ENCODE measurements at regions not wholly inside any gene's neighbourhood (a gene's known extent, or its start where the extent isn't known, plus 50 kb on each side); places are given as distances from the start of the nearest gene placed in this dataset.

- no peak overlapping the region for H3K4me3 ChIP-seq (ENCODE audit: control insufficient read depth, low read depth, low read length)
- no peak for TF ChIP-seq CTCF (IDR thresholded peaks at IDR 0.05; ENCODE audit: control insufficient read depth, insufficient read depth, low read depth, low read length, missing control alignments)
- DNase-seq (ENCODE audit: low read depth): no peak
These were observed 139.5 kb downstream of the DAD1 start for GRCh38 chr14:22449600-22449905.

- no peak overlapping the region for H3K4me3 ChIP-seq (ENCODE audit: control insufficient read depth, low read depth, low read length)
- no peak for TF ChIP-seq CTCF (IDR thresholded peaks at IDR 0.05; ENCODE audit: control insufficient read depth, insufficient read depth, low read depth, low read length, missing control alignments)
These were observed 140.0 kb downstream of the DAD1 start for GRCh38 chr14:22448905-22449599.

GRCh38 chr14:22448035-22448904, 140.8 kb downstream of the DAD1 start:
- DNase-seq (ENCODE audit: low read depth): no peak

More at GRCh38 chr14:22448905-22449599, 140.0 kb downstream of the DAD1 start:
- DNase-seq (ENCODE audit: low read depth): no peak

GRCh38 chr14:22438742-22439141, 150.3 kb downstream of the DAD1 start:
- no peak for DNase-seq (ENCODE audit: low read depth)
- TF ChIP-seq CTCF (IDR thresholded peaks at IDR 0.05; ENCODE audit: control insufficient read depth, insufficient read depth, low read depth, low read length, missing control alignments): no peak
- H3K4me3 ChIP-seq (ENCODE audit: control insufficient read depth, low read depth, low read length): no peak overlapping the region

More at GRCh38 chr14:22448035-22448904, 140.8 kb downstream of the DAD1 start:
- no peak overlapping the region for H3K4me3 ChIP-seq (ENCODE audit: control insufficient read depth, low read depth, low read length)
- no peak for TF ChIP-seq CTCF (IDR thresholded peaks at IDR 0.05; ENCODE audit: control insufficient read depth, insufficient read depth, low read depth, low read length, missing control alignments)

- DNase-seq (ENCODE audit: low read depth): no peak
- H3K4me3 ChIP-seq (ENCODE audit: control insufficient read depth, low read depth, low read length): no peak overlapping the region
- TF ChIP-seq CTCF (IDR thresholded peaks at IDR 0.05; ENCODE audit: control insufficient read depth, insufficient read depth, low read depth, low read length, missing control alignments): no peak
These were observed 154.0 kb downstream of the DAD1 start for GRCh38 chr14:22434901-22435550.

- TF ChIP-seq CTCF (IDR thresholded peaks at IDR 0.05; ENCODE audit: control insufficient read depth, insufficient read depth, low read depth, low read length, missing control alignments): no peak
- H3K4me3 ChIP-seq (ENCODE audit: control insufficient read depth, low read depth, low read length): no peak overlapping the region
- DNase-seq (ENCODE audit: low read depth): no peak
These were observed 155.0 kb downstream of the DAD1 start for GRCh38 chr14:22434030-22434429.

All from AG09309 (cell line).